ENCODE measurements at regions not wholly inside any gene's neighbourhood (a gene's known extent, or its start where the extent isn't known, plus 50 kb on each side); places are given as distances from the start of the nearest gene placed in this dataset.

GRCh38 chr4:41820473-41820872 is 71.9 kb upstream of the PHOX2B start:
- TF ChIP-seq MLX (CRISPR knock-in tag; IDR thresholded peaks at IDR 0.05): no peak
- no peak for TF ChIP-seq SMAD4 (CRISPR knock-in tag; IDR thresholded peaks at IDR 0.05)
- TF ChIP-seq SP1 (CRISPR knock-in tag; conservative IDR thresholded peaks at IDR 0.05): no peak
- no peak for TF ChIP-seq TCF7 (CRISPR knock-in tag; IDR thresholded peaks at IDR 0.05; ENCODE audit: low read depth)
- TF ChIP-seq ATF2 (CRISPR knock-in tag; IDR thresholded peaks at IDR 0.05; ENCODE audit: borderline replicate concordance, low read depth): no peak
- no peak for TF ChIP-seq TP53 (CRISPR knock-in tag; IDR thresholded peaks at IDR 0.05)
- no peak for TF ChIP-seq ZNF281 (CRISPR knock-in tag; IDR thresholded peaks at IDR 0.05)
- TF ChIP-seq OVOL2 (CRISPR knock-in tag; IDR thresholded peaks at IDR 0.05; ENCODE audit: borderline replicate concordance): no peak
- no peak for TF ChIP-seq RELA (CRISPR knock-in tag; IDR thresholded peaks at IDR 0.05; ENCODE audit: borderline replicate concordance)
- TF ChIP-seq ZNF425 (CRISPR knock-in tag; conservative IDR thresholded peaks at IDR 0.05): no peak
- TF ChIP-seq NFE2L1 (CRISPR knock-in tag; IDR thresholded peaks at IDR 0.05): no peak
- no peak for TF ChIP-seq AR (CRISPR knock-in tag; IDR thresholded peaks at IDR 0.05)
- no peak for TF ChIP-seq ZNF317 (CRISPR knock-in tag; IDR thresholded peaks at IDR 0.05; ENCODE audit: borderline replicate concordance, low read depth)
- TF ChIP-seq ZNF219 (CRISPR knock-in tag; IDR thresholded peaks at IDR 0.05; ENCODE audit: borderline replicate concordance): no peak
- no peak for TF ChIP-seq ETV6 (CRISPR knock-in tag; IDR thresholded peaks at IDR 0.05)
- TF ChIP-seq ZBTB43 (CRISPR knock-in tag; IDR thresholded peaks at IDR 0.05): no peak
- no peak for TF ChIP-seq ZNF512 (CRISPR knock-in tag; IDR thresholded peaks at IDR 0.05; ENCODE audit: borderline replicate concordance)
- TF ChIP-seq HMGA2 (CRISPR knock-in tag; IDR thresholded peaks at IDR 0.05): no peak
- no peak for TF ChIP-seq STAT6 (CRISPR knock-in tag; conservative IDR thresholded peaks at IDR 0.05; ENCODE audit: low read depth)
- no peak for TF ChIP-seq GRHL2 (CRISPR knock-in tag; IDR thresholded peaks at IDR 0.05; ENCODE audit: insufficient replicate concordance, severe bottlenecking)
- peaks cover 18% of the 10 kb centered on the region for H3K27me3 Mint-ChIP-seq (ENCODE audit: low read depth)
- DNase-seq (ENCODE audit: low spot score) (no peak), ATAC-seq (no peak)
- ChIA-PET POLR2A (no interaction called here), CTCF (interaction anchor here (1.3 to 1.6 kb wide), 2 partner anchors 29 to 68 kb away, joined by 4 read pairs; no protein-coding TSS in a partner anchor)
- H3K4me1 Mint-ChIP-seq: no peaks in the 10 kb centered on the region
- H3K4me3 Mint-ChIP-seq: no peak overlapping the region
- H3K36me3 Mint-ChIP-seq: no peaks in the 10 kb centered on the region
- no peaks in the 10 kb centered on the region for H3K9me3 Mint-ChIP-seq
- no peak overlapping the region for H3K27ac Mint-ChIP-seq
